ENCODE measurements at regions not wholly inside any gene's neighbourhood (a gene's known extent, or its start where the extent isn't known, plus 50 kb on each side); places are given as distances from the start of the nearest gene placed in this dataset.

DNA sequence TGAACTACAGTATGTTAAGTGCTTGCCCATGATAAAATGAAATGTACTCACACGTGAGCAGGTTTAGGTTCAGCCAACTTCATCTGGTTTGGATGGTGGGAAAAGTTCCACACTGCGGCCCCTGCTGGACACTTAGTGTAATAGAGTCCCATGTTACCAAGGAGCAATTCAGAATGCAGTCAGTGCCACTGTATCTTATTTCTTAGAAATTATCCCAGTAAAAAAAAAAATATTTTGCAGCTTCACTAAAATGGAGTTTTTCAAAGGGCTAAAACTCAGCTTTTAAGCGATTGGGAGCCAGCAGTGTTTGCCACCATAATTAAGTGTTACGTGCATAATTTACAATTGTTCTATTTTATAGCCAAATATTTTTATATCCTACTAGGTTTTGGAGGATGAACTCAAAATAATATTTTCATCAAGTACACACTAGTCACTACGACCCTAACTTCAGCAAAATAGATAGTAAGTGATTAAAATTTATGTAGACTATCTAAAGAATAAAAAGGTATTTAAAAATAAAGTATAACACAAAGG is 371.7 kb upstream of the GBE1 start:
- TF ChIP-seq CTCF (IDR thresholded peaks at IDR 0.05; ENCODE audit: control insufficient read depth, insufficient read depth, low read depth, low read length, missing control alignments) = peak; percentile 82
- H3K4me3 ChIP-seq (ENCODE audit: control insufficient read depth, low read depth, low read length) = no peak overlapping the region

GRCh38 chr3:82132210-82133069 is 371.0 kb upstream of the GBE1 start:
- no peak overlapping the region for H3K4me3 ChIP-seq (ENCODE audit: control insufficient read depth, low read depth, low read length)
- no peak for TF ChIP-seq CTCF (IDR thresholded peaks at IDR 0.05; ENCODE audit: control insufficient read depth, insufficient read depth, low read depth, low read length, missing control alignments)
- no peak for DNase-seq (ENCODE audit: low read depth)

More for the DNA sequence above, 371.7 kb upstream of the GBE1 start:
- DNase-seq (ENCODE audit: low read depth) = peak; percentile 31

DNA sequence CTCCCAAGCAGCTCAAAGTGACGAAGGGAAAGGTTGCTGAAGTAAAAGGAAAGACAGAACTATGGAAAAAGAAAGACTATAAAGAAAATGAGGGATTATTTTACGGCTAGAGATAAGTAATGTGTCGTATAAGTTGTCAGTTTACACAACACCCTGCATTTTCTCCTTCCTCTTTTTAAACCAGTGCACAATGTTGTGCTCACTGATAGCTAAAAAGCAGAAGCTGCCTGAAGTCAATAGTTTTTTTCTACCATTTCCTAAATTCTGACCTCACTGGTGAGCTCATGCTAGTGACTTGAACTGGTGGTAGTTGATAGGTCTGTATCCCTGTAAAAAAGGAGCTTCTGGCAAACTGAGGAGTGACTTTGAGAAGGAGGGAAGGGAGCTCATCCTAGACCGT is 368.6 kb upstream of the GBE1 start:
- no peak overlapping the region for H3K4me3 ChIP-seq (ENCODE audit: control insufficient read depth, low read depth, low read length)
- TF ChIP-seq CTCF (IDR thresholded peaks at IDR 0.05; ENCODE audit: control insufficient read depth, insufficient read depth, low read depth, low read length, missing control alignments) = no peak
- no peak for DNase-seq (ENCODE audit: low read depth)

DNA sequence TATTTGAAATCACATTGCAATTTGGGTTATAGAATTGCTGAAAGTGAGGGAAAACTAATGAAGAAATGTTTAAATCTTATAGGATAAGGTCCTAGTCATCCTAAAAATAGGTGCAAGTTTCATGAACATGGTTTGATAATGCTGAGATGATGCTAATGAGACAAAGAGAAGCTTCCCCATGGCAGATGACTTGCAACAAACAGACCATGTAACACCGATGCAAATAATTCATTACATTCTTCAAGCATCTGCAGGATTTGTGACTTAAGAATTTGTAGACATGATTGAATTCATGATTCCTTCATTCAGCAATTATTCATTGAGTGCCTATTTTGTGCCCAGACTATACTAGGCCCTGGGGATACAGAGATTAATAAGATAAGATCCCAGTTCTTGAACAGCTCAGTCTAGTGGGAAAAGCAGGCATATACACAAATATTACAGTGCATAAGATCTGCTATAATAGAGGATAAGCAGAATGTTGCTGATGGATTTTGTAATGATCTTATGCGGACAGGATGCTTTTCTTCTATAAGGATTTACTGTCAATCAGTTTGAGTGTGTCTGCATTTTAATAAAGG is 367.9 kb upstream of the GBE1 start:
- no peak for DNase-seq (ENCODE audit: low read depth)
- no peak for TF ChIP-seq CTCF (IDR thresholded peaks at IDR 0.05; ENCODE audit: control insufficient read depth, insufficient read depth, low read depth, low read length, missing control alignments)
- H3K4me3 ChIP-seq (ENCODE audit: control insufficient read depth, low read depth, low read length) = no peak overlapping the region

DNA sequence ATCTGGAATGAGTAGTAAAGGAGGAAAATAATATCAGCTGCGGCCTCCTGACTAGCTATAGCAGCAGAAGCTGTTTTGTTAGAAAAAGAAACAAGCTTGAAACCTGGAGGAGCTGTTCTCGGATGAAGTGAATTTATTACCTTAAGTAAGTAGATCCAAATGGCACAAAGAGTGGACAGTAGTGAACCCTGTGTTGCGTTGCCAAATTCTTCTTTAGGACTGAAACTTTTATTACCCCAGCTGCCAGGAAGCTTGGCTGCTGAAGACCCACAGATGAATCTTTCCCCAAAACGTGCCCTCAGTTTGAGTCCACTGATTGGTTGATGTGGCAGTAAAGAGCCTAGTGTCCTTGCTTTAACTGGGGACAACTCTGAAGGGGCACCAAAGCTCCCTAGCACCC is 366.8 kb upstream of the GBE1 start:
- H3K4me3 ChIP-seq (ENCODE audit: control insufficient read depth, low read depth, low read length) = no peak overlapping the region
- no peak for DNase-seq (ENCODE audit: low read depth)
- TF ChIP-seq CTCF (IDR thresholded peaks at IDR 0.05; ENCODE audit: control insufficient read depth, insufficient read depth, low read depth, low read length, missing control alignments) = no peak

- H3K4me3 ChIP-seq (ENCODE audit: control insufficient read depth, low read depth, low read length) = no peak overlapping the region
- no peak for DNase-seq (ENCODE audit: low read depth)
- no peak for TF ChIP-seq CTCF (IDR thresholded peaks at IDR 0.05; ENCODE audit: control insufficient read depth, insufficient read depth, low read depth, low read length, missing control alignments)
These were observed 361.3 kb upstream of the GBE1 start for GRCh38 chr3:82122554-82123345.
